GM06990 (cell line): ENCODE measurements at regions not wholly inside any gene's neighbourhood (a gene's known extent, or its start where the extent isn't known, plus 50 kb on each side); places are given as distances from the start of the nearest gene placed in this dataset.

ENCODE experiments used
- DNase-seq: peaks from one replicate; pipeline ENCODE4 v3.0.0-alpha.2; 2011; ENCODE audit not compliant: insufficient read length; ENCODE audit errors: extremely low read depth
- H3K27me3 ChIP-seq: replicated peaks from 2 replicates; pipeline ENCODE4 v1.6.0; 2011; ENCODE audit warnings: low read length; ENCODE audit not compliant: control insufficient read depth, insufficient read depth
- H3K36me3 ChIP-seq: 2 replicates; pipeline ENCODE4 v1.5.1; 2011; ENCODE audit warnings: low read length; ENCODE audit not compliant: control insufficient read depth, insufficient read depth
- H3K4me3 ChIP-seq: replicated peaks from 2 replicates; pipeline ENCODE4 v1.5.1; 2011; ENCODE audit warnings: low read depth, mild to moderate bottlenecking, control low read depth, low read length
- CTCF ChIP-seq: IDR thresholded peaks from 2 replicates; pipeline ENCODE4 v1.5.1; 2011; ENCODE audit warnings: low read length, control low read depth, mild to moderate bottlenecking, inconsistent platforms; ENCODE audit not compliant: insufficient read depth, poor library complexity, severe bottlenecking

- no peak for TF ChIP-seq CTCF
- no peaks in the 10 kb centered on the region for H3K36me3 ChIP-seq
- DNase-seq = no peak
- no peaks in the 10 kb centered on the region for H3K27me3 ChIP-seq
- H3K4me3 ChIP-seq = no peak overlapping the region
Observed at GRCh38 chr1:59223989-59224634, 72.8 kb upstream of the FGGY start.

- Histone ChIP-seq H3K36me3 (no peaks in the 10 kb centered on the region), H3K4me3 (no peak overlapping the region), H3K27me3 (no peaks in the 10 kb centered on the region)
- DNase-seq = no peak
- no peak for TF ChIP-seq CTCF
Observed at GRCh38 chr1:59225594-59226316, 71.1 kb upstream of the FGGY start.

GRCh38 chr1:59229138-59229537 lies 67.8 kb upstream of the FGGY start:
- DNase-seq = no peak
- Histone ChIP-seq H3K4me3 (no peak overlapping the region), H3K27me3 (no peaks in the 10 kb centered on the region), H3K36me3 (no peaks in the 10 kb centered on the region)
- no peak for TF ChIP-seq CTCF

GRCh38 chr1:59230622-59231021 lies 66.3 kb upstream of the FGGY start:
- Histone ChIP-seq H3K27me3 (no peaks in the 10 kb centered on the region), H3K4me3 (no peak overlapping the region), H3K36me3 (no peaks in the 10 kb centered on the region)
- no peak for DNase-seq
- no peak for TF ChIP-seq CTCF

GRCh38 chr1:59232216-59232615 lies 64.7 kb upstream of the FGGY start:
- DNase-seq = no peak
- TF ChIP-seq CTCF = no peak
- Histone ChIP-seq H3K27me3 (no peaks in the 10 kb centered on the region), H3K36me3 (no peaks in the 10 kb centered on the region), H3K4me3 (no peak overlapping the region)

GRCh38 chr1:59233444-59233843 lies 63.5 kb upstream of the FGGY start:
- Histone ChIP-seq H3K4me3 (no peak overlapping the region), H3K36me3 (no peaks in the 10 kb centered on the region), H3K27me3 (no peaks in the 10 kb centered on the region)
- no peak for TF ChIP-seq CTCF
- no peak for DNase-seq
